ENCODE measurements at regions not wholly inside any gene's neighbourhood (a gene's known extent, or its start where the extent isn't known, plus 50 kb on each side); places are given as distances from the start of the nearest gene placed in this dataset.

DNA sequence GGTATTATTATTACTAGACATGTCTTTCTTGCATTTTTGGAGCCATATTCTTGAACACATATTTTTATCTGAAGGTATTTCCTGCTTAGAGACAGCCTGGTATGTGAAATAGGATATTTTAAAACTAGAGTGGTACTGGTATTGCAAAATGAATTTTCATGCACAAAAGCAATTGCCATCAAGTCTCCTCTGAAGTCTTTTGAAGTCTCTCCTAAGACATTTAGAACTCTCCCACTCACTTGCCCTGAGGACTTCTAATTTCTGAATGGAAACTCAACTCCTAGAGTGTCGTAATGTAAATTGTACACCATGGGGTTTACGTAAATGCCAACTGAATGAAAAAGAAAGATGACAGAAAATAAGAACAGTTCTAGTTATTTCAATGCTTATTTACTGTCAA is 967.0 kb downstream of the DCDC2C start:
- TF ChIP-seq YY1 (IDR thresholded peaks at IDR 0.05; ENCODE audit: insufficient read depth, insufficient read length), result no peak
- TF ChIP-seq SUZ12 (IDR thresholded peaks at IDR 0.05; ENCODE audit: extremely low read depth, insufficient read depth, insufficient read length), result no peak
